Adrenal gland (tissue), 9 donors: ENCODE measurements at regions not wholly inside any gene's neighbourhood (a gene's known extent, or its start where the extent isn't known, plus 50 kb on each side); places are given as distances from the start of the nearest gene placed in this dataset.
"Not testable (repeated sequence)": the region's sequence is repeated elsewhere in the genome, so short reads cannot be mapped to it uniquely, and the experiment has no call there.

Experiments
- DNase-seq, 7 donors: peaks; one replicate each; pipeline ENCODE4 v3.0.0-alpha.2; 2019 to 2020
- H3K27ac ChIP-seq, 5 donors: fragments of 200-600 bp; sonication (generic) in 4 of 5; 1 replicate in 3 of 5; 2 replicates in 2 of 5; pipeline versions ENCODE4 v1.5.1 to v1.8.0; 2016 to 2020; ENCODE audit warnings: mild to moderate bottlenecking in 1 of 5
- H3K27me3 ChIP-seq: fragments of 200-600 bp; 2 replicates; pipeline ENCODE4 v1.8.0; 2021
- H3K36me3 ChIP-seq, 2 donors: fragments of 200-600 bp; replicated peaks in 1 of 2; 1 replicate in 1 of 2; 2 replicates in 1 of 2; pipeline versions ENCODE4 v1.5.1 to v1.8.0; 2018 to 2022
- H3K4me1 ChIP-seq, 2 donors: fragments of 200-600 bp; replicated peaks in 1 of 2; 1 replicate in 1 of 2; 2 replicates in 1 of 2; pipeline versions ENCODE4 v1.5.1 to v1.8.0; 2018 to 2021
- H3K4me3 ChIP-seq, 4 donors: fragments of 200-600 bp; sonication (generic) in 3 of 4; one replicate each; pipeline ENCODE4 v1.5.1; 2016 to 2018
- H3K9me3 ChIP-seq, 3 donors: fragments of 200-600 bp; sonication (generic) in 1 of 3; replicated peaks in 1 of 3; 1 replicate in 2 of 3; 2 replicates in 1 of 3; pipeline versions ENCODE4 v1.5.1 to v1.8.0; 2016 to 2021
- POLR2A ChIP-seq, 2 donors: fragments of 450-650 bp; IDR thresholded peaks; one replicate each; pipeline ENCODE4 v1.6.1; 2017; ENCODE audit warnings: antibody characterized with exemption in 2 of 2, mild to moderate bottlenecking in 2 of 2, moderate library complexity in 1 of 2
- WGBS, 4 donors: extraction: QIAGEN DNeasy Blood & Tissue Kit in 2 of 4; methylation state at CpG; one replicate each; pipeline versions ENCODE4 v1.1.5 to v1.1.7; 2013 to 2017; 5-methylcytosine and 5-hydroxymethylcytosine counted together
- intact Hi-C, 2 donors: fragments of 100-400 bp; cut with DNase I; formaldehyde crosslinking; loops; one replicate each; pipeline versions ENCODE4 v1.14.1 to v1.15.0; 2022 to 2023
- TF ChIP-seq, protein P1 (sequence below), 6 experiments: fragments of 450-650 bp in 4 of 6; fragments of 200-600 bp in 2 of 6; sonication (generic) in 1 of 6; IDR thresholded peaks; 1 replicate in 5 of 6; 2 replicates in 1 of 6; pipeline versions ENCODE4 v1.5.1 to v1.8.0; 2016 to 2021; ENCODE audit warnings: antibody characterized with exemption in 6 of 6, mild to moderate bottlenecking in 2 of 6, moderate library complexity in 1 of 6
- donor health status: healthy with polysubstance abuse.
- donor health status: Bipolar disorder and iron deficiency.
- donor health status: DM: yes; HTN: yes; CAD: no.
- donor health status: DM: no; HTN: no; CAD: no.
- donor health status: DM: no; HTN: no; CAD: no.

- intact Hi-C loops, result no loop called here
- 76 to 88% (median 79%) methylated on average over 5 to 8 of the region's 8 CpGs for WGBS, 4 donors
- no peaks in the 10 kb centered on the region for H3K4me1 ChIP-seq
- no peaks in the 10 kb centered on the region for H3K27me3 ChIP-seq
- no peaks in the 10 kb centered on the region for H3K36me3 ChIP-seq
- no peak for DNase-seq
- H3K9me3 ChIP-seq, result no peaks in the 10 kb centered on the region
- H3K27ac ChIP-seq, result no peak overlapping the region
- H3K4me3 ChIP-seq, result no peak overlapping the region
- TF ChIP-seq POLR2A (IDR thresholded peaks at IDR 0.05), result no peak
- TF ChIP-seq, protein P1, sequence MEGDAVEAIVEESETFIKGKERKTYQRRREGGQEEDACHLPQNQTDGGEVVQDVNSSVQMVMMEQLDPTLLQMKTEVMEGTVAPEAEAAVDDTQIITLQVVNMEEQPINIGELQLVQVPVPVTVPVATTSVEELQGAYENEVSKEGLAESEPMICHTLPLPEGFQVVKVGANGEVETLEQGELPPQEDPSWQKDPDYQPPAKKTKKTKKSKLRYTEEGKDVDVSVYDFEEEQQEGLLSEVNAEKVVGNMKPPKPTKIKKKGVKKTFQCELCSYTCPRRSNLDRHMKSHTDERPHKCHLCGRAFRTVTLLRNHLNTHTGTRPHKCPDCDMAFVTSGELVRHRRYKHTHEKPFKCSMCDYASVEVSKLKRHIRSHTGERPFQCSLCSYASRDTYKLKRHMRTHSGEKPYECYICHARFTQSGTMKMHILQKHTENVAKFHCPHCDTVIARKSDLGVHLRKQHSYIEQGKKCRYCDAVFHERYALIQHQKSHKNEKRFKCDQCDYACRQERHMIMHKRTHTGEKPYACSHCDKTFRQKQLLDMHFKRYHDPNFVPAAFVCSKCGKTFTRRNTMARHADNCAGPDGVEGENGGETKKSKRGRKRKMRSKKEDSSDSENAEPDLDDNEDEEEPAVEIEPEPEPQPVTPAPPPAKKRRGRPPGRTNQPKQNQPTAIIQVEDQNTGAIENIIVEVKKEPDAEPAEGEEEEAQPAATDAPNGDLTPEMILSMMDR (IDR thresholded peaks at IDR 0.05), result no peak
These were observed 163.3 kb downstream of the OR4M2 start for GRCh38 chr15:22243440-22244130.

- WGBS, 4 donors, result 87 to 93% (median 91%) methylated on average over 7 of the region's 7 CpGs
- intact Hi-C loops, DNase-seq, H3K9me3 ChIP-seq, H3K27ac ChIP-seq, H3K4me3 ChIP-seq, H3K4me1 ChIP-seq, H3K27me3 ChIP-seq, H3K36me3 ChIP-seq: not testable (repeated sequence)
These were observed 169.2 kb downstream of the OR4M2 start for GRCh38 chr15:22249511-22249910.

DNA sequence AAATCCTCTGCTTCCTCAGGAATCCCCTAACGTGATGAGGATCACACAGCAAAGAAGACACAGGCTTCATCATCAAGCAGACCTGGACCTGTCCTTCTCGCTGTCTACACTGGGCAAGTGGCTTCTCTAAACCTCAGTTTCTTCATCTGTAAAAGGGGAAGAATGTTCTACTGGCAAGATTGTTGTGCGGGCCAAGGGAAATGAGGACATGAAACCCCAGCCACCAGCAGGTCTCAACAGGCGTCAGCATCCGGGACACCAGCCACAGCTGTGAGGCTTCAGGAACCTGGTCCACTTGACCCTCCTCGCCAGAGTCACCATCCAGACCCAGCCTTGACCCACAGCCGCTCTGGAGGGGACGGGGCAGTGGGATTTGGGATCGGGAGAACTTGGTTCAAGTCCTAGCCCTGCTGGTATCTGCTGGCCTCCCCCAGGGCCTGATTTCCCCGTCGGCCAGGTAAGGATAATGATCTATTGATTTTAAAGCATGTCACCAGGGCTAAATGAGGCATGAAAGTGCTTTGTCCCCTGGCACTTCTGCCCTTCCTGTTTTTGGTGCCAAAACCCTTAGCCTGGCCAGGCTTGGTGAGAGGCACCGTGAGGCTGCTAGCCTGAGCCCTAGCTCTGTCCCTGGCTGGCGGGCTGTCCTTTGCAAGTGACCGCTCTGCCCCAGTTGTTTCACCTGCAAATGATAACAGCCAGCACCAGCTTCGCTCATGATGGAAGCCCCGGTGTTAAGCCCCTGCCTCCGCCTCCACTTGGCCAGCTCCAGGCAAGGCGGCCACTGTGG, 170.4 kb downstream of the OR4M2 start:
- H3K4me3 ChIP-seq, DNase-seq, H3K27me3 ChIP-seq, H3K36me3 ChIP-seq, intact Hi-C loops, H3K4me1 ChIP-seq, H3K9me3 ChIP-seq, H3K27ac ChIP-seq: not testable (repeated sequence)
- 70 to 74% (median 70%) methylated on average over 11 to 18 of the region's 18 CpGs for WGBS, 4 donors

DNA sequence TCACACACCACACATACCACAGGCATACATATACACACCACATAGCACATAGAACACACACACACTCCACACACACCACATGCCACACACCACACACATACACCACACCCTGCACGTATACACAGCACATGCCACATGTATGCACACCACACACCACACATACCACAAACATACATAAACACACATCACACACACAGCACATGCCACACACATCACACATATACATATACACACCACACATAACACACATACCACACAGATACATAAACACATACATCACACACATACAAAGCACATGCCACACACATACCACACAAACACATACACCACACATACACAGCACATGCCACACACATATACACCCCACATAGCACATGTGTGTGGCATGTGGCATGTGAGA, 171.1 kb downstream of the OR4M2 start:
- Histone ChIP-seq H3K9me3 (no peaks in the 10 kb centered on the region), H3K36me3 (no peaks in the 10 kb centered on the region), H3K4me1 (no peaks in the 10 kb centered on the region), H3K27ac (no peak overlapping the region), H3K4me3 (no peak overlapping the region), H3K27me3 (no peaks in the 10 kb centered on the region)
- TF ChIP-seq, protein P1 (IDR thresholded peaks at IDR 0.05), result no peak
- TF ChIP-seq POLR2A (IDR thresholded peaks at IDR 0.05), result no peak
- WGBS, 4 donors, result 45 to 50% (median 47%) methylated on average over 1 of the region's 1 CpG
- intact Hi-C loops, result no loop called here
- DNase-seq, result no peak

- H3K27ac ChIP-seq, result not testable (repeated sequence)
- WGBS, 4 donors, result 45 to 65% (median 58%) methylated on average over 4 of the region's 4 CpGs
These were observed 171.7 kb downstream of the OR4M2 start for GRCh38 chr15:22252047-22252446.

GRCh38 chr15:22252521-22252920, 172.2 kb downstream of the OR4M2 start:
- H3K36me3 ChIP-seq, H3K9me3 ChIP-seq, H3K4me3 ChIP-seq, H3K27ac ChIP-seq, DNase-seq, H3K4me1 ChIP-seq, H3K27me3 ChIP-seq, intact Hi-C loops: not testable (repeated sequence)
- 72 to 92% (median 82%) methylated on average over 3 to 7 of the region's 7 CpGs for WGBS, 4 donors

More at GRCh38 chr15:22252047-22252446, 171.7 kb downstream of the OR4M2 start:
- intact Hi-C loops, H3K27me3 ChIP-seq, H3K4me1 ChIP-seq, DNase-seq, H3K9me3 ChIP-seq, H3K4me3 ChIP-seq, H3K36me3 ChIP-seq: not testable (repeated sequence)

- intact Hi-C loops, DNase-seq, H3K27me3 ChIP-seq, H3K9me3 ChIP-seq, H3K27ac ChIP-seq, H3K4me3 ChIP-seq, H3K4me1 ChIP-seq, H3K36me3 ChIP-seq: not testable (repeated sequence)
- 64 to 82% (median 72%) methylated on average over 9 to 14 of the region's 14 CpGs for WGBS, 4 donors
These were observed 172.8 kb downstream of the OR4M2 start for GRCh38 chr15:22253002-22253675.
